ENCODE measurements at regions not wholly inside any gene's neighbourhood (a gene's known extent, or its start where the extent isn't known, plus 50 kb on each side); places are given as distances from the start of the nearest gene placed in this dataset.
"Not testable (repeated sequence)": the region's sequence is repeated elsewhere in the genome, so short reads cannot be mapped to it uniquely, and the experiment has no call there.

DNA sequence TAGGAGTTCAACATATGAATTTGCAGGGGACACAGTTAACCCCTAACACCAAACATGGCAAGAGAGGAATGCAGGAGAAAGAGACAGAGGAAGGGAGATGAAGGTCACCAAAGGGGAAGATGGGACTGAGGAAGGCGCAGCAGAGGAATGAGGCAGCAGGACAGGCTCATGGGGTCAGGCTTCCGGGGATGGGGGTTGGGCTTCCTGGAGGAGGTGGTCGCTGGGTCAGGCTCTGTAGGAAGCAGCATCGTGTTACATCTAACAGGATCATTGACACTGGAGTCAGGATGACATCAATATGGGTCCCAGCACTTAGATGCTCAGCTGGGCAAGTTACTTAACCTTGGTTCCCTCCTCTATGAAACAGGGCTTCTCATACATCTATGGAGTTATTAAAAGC is 113.2 kb downstream of the NPTX2 start:
- no peak for TF ChIP-seq POLR2A (IDR thresholded peaks at IDR 0.05)
- no peak for TF ChIP-seq EP300 (IDR thresholded peaks at IDR 0.05)
- TF ChIP-seq, protein P1, sequence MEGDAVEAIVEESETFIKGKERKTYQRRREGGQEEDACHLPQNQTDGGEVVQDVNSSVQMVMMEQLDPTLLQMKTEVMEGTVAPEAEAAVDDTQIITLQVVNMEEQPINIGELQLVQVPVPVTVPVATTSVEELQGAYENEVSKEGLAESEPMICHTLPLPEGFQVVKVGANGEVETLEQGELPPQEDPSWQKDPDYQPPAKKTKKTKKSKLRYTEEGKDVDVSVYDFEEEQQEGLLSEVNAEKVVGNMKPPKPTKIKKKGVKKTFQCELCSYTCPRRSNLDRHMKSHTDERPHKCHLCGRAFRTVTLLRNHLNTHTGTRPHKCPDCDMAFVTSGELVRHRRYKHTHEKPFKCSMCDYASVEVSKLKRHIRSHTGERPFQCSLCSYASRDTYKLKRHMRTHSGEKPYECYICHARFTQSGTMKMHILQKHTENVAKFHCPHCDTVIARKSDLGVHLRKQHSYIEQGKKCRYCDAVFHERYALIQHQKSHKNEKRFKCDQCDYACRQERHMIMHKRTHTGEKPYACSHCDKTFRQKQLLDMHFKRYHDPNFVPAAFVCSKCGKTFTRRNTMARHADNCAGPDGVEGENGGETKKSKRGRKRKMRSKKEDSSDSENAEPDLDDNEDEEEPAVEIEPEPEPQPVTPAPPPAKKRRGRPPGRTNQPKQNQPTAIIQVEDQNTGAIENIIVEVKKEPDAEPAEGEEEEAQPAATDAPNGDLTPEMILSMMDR (IDR thresholded peaks at IDR 0.05): no peak
- no peak for TF ChIP-seq POLR2AphosphoS5 (IDR thresholded peaks at IDR 0.05)
- Histone ChIP-seq H3K27me3 (peaks cover 12% of the 10 kb centered on the region), H3K4me1 (no peaks in the 10 kb centered on the region), H3K36me3 (no peaks in the 10 kb centered on the region), H3K27ac (no peak overlapping the region), H3K4me3 (no peak overlapping the region), H3K9me3 (peaks cover 5% of the 10 kb centered on the region)
- 52% methylated on average over 4 of the region's 4 CpGs for WGBS
- no peak for DNase-seq (ENCODE audit: low spot score in 2 of 2)

- TF ChIP-seq POLR2A (IDR thresholded peaks at IDR 0.05) (no peak), POLR2AphosphoS5 (IDR thresholded peaks at IDR 0.05) (no peak)
- TF ChIP-seq, protein P1 (IDR thresholded peaks at IDR 0.05): no peak
- no peak for DNase-seq (ENCODE audit: low spot score in 2 of 2)
- H3K4me3 ChIP-seq: no peak overlapping the region
- H3K27me3 ChIP-seq: peaks cover 12% of the 10 kb centered on the region
- H3K9me3 ChIP-seq: peaks cover 5% of the 10 kb centered on the region
- H3K36me3 ChIP-seq: no peaks in the 10 kb centered on the region
- H3K27ac ChIP-seq: no peak overlapping the region
- 95% methylated on average over 7 of the region's 7 CpGs for WGBS
- no peaks in the 10 kb centered on the region for H3K4me1 ChIP-seq
Observed at GRCh38 chr7:98731651-98732050, 114.6 kb downstream of the NPTX2 start.

GRCh38 chr7:98733036-98733435 is 116.0 kb downstream of the NPTX2 start:
- no peak for DNase-seq (ENCODE audit: low spot score in 2 of 2)
- peaks cover 7% of the 10 kb centered on the region for H3K27me3 ChIP-seq
- WGBS: no CpG with 5 or more reads among the region's 2 CpGs
- no peaks in the 10 kb centered on the region for H3K4me1 ChIP-seq
- no peak for TF ChIP-seq EP300 (IDR thresholded peaks at IDR 0.05)
- TF ChIP-seq, protein P1 (IDR thresholded peaks at IDR 0.05): peak in 1 of 2 donors; percentile 20
- peaks cover 5% of the 10 kb centered on the region for H3K9me3 ChIP-seq
- H3K4me3 ChIP-seq: no peak overlapping the region
- H3K27ac ChIP-seq: no peak overlapping the region
- H3K36me3 ChIP-seq: no peaks in the 10 kb centered on the region

DNA sequence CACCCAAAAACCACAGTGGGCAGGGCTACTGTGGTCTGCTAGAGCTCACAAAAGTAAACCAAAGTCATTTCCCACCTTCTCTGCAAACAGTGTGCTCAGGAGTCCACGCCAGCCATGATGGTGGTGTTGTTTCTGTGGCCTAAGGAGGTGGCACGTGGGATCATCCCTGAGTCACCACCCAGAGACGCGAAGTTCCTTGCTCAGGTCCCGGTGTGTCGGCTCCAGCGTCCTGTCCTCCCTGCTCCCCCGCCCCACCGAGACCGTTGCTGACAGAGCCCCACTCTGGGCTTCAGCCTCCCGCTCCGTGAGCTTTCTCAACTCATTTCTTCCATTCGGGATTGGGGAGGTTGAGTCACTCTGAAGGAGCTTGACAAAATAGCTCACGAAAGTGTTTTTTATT is 118.7 kb downstream of the NPTX2 start:
- TF ChIP-seq POLR2AphosphoS5 (IDR thresholded peaks at IDR 0.05) (no peak), EP300 (IDR thresholded peaks at IDR 0.05) (no peak), POLR2A (IDR thresholded peaks at IDR 0.05) (no peak)
- TF ChIP-seq, protein P1 (IDR thresholded peaks at IDR 0.05): no peak
- no peaks in the 10 kb centered on the region for H3K36me3 ChIP-seq
- H3K27ac ChIP-seq: no peak overlapping the region
- no peak overlapping the region for H3K4me3 ChIP-seq
- 93% methylated on average over 14 of the region's 14 CpGs for WGBS
- H3K4me1 ChIP-seq: no peaks in the 10 kb centered on the region
- H3K9me3 ChIP-seq: peaks cover 5% of the 10 kb centered on the region
- no peak for DNase-seq (ENCODE audit: low spot score in 2 of 2)
- H3K27me3 ChIP-seq: peaks cover 7% of the 10 kb centered on the region

DNA sequence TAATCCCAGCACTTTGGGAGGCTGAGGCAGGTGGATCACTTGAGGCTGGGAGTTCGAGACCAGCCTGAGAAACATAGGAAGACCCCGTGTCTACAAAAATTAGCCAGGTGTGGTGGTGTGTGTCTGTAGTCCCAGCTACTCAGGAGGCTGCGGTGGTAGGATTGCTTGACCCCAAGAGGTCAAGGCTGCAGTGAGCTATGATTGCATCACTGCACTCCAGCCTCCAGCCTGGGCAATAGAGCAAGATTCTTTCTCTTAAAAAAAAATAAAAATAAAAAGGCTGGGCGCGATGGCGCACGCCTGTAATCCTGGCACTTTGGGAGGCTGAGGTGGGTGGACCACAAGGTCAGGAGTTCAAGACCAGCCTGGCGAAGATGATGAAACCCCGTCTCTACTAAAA is 119.4 kb downstream of the NPTX2 start:
- H3K4me3 ChIP-seq; H3K9me3 ChIP-seq; H3K36me3 ChIP-seq; H3K27me3 ChIP-seq; H3K4me1 ChIP-seq; H3K27ac ChIP-seq; DNase-seq (ENCODE audit: low spot score in 2 of 2): not testable (repeated sequence)
- 90% methylated on average over 9 of the region's 9 CpGs for WGBS

- Histone ChIP-seq H3K27ac (no peak overlapping the region), H3K27me3 (no peaks in the 10 kb centered on the region), H3K9me3 (peaks cover 5% of the 10 kb centered on the region), H3K36me3 (no peaks in the 10 kb centered on the region), H3K4me3 (no peak overlapping the region), H3K4me1 (no peaks in the 10 kb centered on the region)
- WGBS: 82% methylated on average over 8 of the region's 8 CpGs
- TF ChIP-seq POLR2A (IDR thresholded peaks at IDR 0.05) (no peak), EP300 (IDR thresholded peaks at IDR 0.05) (no peak), POLR2AphosphoS5 (IDR thresholded peaks at IDR 0.05) (no peak)
- TF ChIP-seq, protein P1 (IDR thresholded peaks at IDR 0.05): no peak
- DNase-seq (ENCODE audit: low spot score in 2 of 2): no peak
Observed at GRCh38 chr7:98737176-98737575, 120.1 kb downstream of the NPTX2 start.

Measured in suprapubic skin (tissue), 4 donors.